Lower lobe of right lung (tissue), 2 donors: ENCODE measurements at regions not wholly inside any gene's neighbourhood (a gene's known extent, or its start where the extent isn't known, plus 50 kb on each side); places are given as distances from the start of the nearest gene placed in this dataset.

ENCODE experiments used
- ATAC-seq, 2 donors: fragments of 200-7000 bp; cut with Tn5 transposase; one replicate each; pipeline ENCODE4 v1.9.1; 2020 to 2022; ENCODE audit warnings: mild to moderate bottlenecking in 2 of 2, moderate library complexity in 2 of 2
- DNase-seq: peaks from one replicate; pipeline ENCODE4 v3.0.0-alpha.2; 2020
- H3K27ac ChIP-seq: fragments of 200-600 bp; one replicate; pipeline ENCODE4 v1.8.0; 2022
- H3K27me3 ChIP-seq: fragments of 200-600 bp; one replicate; pipeline ENCODE4 v1.8.0; 2022; ENCODE audit warnings: low read depth
- H3K36me3 ChIP-seq: fragments of 200-600 bp; one replicate; pipeline ENCODE4 v1.8.0; 2022; ENCODE audit warnings: mild to moderate bottlenecking
- H3K4me1 ChIP-seq: fragments of 200-600 bp; one replicate; pipeline ENCODE4 v1.8.0; 2022
- H3K4me3 ChIP-seq: fragments of 200-600 bp; one replicate; pipeline ENCODE4 v1.8.0; 2022; ENCODE audit warnings: mild to moderate bottlenecking
- H3K9me3 ChIP-seq: fragments of 200-600 bp; one replicate; pipeline ENCODE4 v1.8.0; 2022
- intact Hi-C: fragments of 100-400 bp; cut with DNase I; formaldehyde crosslinking; loops from one replicate; pipeline ENCODE4 v1.11.0; 2022
- TF ChIP-seq, protein P1 (sequence below): fragments of 200-600 bp; IDR thresholded peaks from one replicate; pipeline ENCODE4 v1.8.0; 2022; ENCODE audit warnings: antibody characterized with exemption, mild to moderate bottlenecking
- donor health status: DM: no; HTN: yes; CAD: no; lungs with severe emphysema.

DNA sequence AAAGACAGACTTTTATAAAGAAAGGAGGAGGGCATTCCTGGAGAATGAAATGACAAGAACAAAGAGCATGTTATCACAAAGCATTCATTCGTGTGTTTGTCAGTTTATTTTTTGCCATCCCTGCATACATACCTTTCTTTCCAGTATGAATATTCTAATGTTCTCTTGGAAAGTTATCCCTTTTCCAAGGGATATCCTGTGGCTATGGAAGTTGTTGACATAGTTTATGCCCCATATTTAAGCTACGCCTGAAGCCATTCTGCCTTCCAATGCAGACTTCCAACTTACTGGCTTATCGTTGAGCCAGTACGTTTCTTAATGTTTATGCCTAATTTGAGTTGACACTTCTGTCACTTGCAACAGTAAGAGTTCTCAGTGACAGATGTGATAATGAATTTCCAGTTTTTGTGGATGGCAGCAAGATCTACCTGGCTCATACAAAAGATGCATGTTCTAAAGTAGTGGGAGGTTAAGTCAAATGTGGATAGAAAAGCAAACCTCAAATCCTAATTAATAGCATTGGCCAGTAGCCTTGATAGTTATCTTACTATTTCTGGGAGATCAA is 133.3 kb upstream of the ANO3 start:
- DNase-seq, result no peak
- Histone ChIP-seq H3K27me3 (no peaks in the 10 kb centered on the region), H3K36me3 (no peaks in the 10 kb centered on the region), H3K4me1 (no peaks in the 10 kb centered on the region), H3K4me3 (no peak overlapping the region), H3K9me3 (no peaks in the 10 kb centered on the region), H3K27ac (no peak overlapping the region)
- TF ChIP-seq, protein P1, sequence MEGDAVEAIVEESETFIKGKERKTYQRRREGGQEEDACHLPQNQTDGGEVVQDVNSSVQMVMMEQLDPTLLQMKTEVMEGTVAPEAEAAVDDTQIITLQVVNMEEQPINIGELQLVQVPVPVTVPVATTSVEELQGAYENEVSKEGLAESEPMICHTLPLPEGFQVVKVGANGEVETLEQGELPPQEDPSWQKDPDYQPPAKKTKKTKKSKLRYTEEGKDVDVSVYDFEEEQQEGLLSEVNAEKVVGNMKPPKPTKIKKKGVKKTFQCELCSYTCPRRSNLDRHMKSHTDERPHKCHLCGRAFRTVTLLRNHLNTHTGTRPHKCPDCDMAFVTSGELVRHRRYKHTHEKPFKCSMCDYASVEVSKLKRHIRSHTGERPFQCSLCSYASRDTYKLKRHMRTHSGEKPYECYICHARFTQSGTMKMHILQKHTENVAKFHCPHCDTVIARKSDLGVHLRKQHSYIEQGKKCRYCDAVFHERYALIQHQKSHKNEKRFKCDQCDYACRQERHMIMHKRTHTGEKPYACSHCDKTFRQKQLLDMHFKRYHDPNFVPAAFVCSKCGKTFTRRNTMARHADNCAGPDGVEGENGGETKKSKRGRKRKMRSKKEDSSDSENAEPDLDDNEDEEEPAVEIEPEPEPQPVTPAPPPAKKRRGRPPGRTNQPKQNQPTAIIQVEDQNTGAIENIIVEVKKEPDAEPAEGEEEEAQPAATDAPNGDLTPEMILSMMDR, result no peak
- no peak for ATAC-seq
- intact Hi-C loops, result no loop called here

DNA sequence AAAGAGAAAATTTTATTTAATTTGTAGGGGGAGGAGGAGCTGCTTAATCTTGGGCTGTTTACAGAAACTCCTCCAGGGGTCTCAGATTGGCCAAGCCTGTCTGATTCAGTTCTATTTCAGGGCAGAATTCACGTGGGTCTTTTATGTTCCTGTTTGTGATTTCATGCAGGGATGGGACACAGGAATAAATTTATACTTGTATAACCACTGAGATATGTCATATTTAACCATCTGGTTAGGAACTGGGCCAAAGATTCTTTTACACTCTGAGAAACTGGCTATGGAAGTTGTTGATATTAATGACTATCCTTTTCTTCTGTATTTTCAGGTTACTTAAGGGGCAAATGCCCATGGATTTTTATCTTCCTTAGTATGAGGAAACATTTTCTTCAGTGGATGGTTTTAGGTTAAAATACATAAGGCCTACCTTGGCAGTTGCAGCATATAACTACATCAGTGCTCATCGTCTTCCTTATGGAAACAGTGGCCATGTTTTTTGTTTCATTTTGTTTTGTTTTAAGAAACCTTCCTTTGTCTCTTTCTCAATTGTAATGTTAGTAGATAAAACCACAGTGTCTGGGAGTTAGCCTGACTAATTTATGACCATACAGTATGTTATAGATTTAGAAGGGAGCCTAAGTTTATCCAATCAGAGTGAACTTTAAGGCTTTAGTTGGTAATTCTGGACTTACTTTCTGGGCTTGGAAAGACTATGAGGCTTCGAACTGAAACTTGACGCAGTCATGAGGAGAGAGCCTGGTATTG is 132.4 kb upstream of the ANO3 start:
- H3K4me3 ChIP-seq, result no peak overlapping the region
- ATAC-seq (no peak), DNase-seq (no peak)
- no peaks in the 10 kb centered on the region for H3K36me3 ChIP-seq
- no peaks in the 10 kb centered on the region for H3K9me3 ChIP-seq
- no peaks in the 10 kb centered on the region for H3K27me3 ChIP-seq
- TF ChIP-seq, protein P1, result no peak
- intact Hi-C loops, result no loop called here
- no peak overlapping the region for H3K27ac ChIP-seq
- no peaks in the 10 kb centered on the region for H3K4me1 ChIP-seq

DNA sequence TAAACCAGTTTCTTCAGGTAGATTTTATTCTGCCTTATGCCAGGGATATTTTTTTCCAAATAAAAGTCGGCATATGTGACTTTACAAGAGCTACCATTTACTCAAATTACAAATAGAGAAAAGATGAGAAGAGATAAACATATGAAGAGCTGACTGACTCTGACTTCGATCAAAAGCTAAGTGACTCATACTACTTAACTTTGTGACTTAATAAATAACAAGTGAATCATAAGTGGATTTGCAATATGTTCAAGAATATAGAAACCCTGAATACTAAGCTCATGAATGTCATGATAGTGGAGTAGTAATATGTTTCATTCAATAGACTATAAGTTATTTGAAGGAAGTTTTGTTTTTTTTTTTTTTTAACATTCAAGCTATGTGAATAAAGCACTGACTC is 130.5 kb upstream of the ANO3 start:
- Histone ChIP-seq H3K27me3 (no peaks in the 10 kb centered on the region), H3K27ac (no peak overlapping the region), H3K4me1 (no peaks in the 10 kb centered on the region), H3K36me3 (no peaks in the 10 kb centered on the region), H3K4me3 (no peak overlapping the region), H3K9me3 (no peaks in the 10 kb centered on the region)
- ATAC-seq (no peak), DNase-seq (no peak)
- TF ChIP-seq, protein P1, result no peak
- intact Hi-C loops, result no loop called here

DNA sequence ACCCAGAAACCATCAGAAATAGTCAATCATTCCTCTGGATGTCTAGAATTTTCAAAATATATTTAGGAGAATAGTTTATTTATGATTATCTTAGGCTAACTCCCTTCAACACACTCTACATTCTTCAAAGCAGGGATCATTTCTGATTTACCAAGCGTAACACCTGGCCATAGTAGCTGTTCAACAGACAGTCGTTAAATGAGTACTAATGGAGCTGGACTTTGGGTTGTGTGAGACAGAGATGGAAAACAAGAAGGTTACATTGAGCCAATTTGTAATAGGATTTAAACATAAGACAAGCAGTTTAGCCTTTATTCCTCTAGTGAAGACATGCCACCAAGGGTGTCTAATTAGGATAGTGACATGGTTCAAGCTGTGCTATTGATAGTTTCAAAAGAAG is 129.2 kb upstream of the ANO3 start:
- ATAC-seq, result no peak
- no peak overlapping the region for H3K4me3 ChIP-seq
- no peaks in the 10 kb centered on the region for H3K27me3 ChIP-seq
- TF ChIP-seq, protein P1, result no peak
- no peaks in the 10 kb centered on the region for H3K4me1 ChIP-seq
- intact Hi-C loops, result no loop called here
- no peaks in the 10 kb centered on the region for H3K36me3 ChIP-seq
- H3K9me3 ChIP-seq, result no peaks in the 10 kb centered on the region
- no peak overlapping the region for H3K27ac ChIP-seq
- no peak for DNase-seq

DNA sequence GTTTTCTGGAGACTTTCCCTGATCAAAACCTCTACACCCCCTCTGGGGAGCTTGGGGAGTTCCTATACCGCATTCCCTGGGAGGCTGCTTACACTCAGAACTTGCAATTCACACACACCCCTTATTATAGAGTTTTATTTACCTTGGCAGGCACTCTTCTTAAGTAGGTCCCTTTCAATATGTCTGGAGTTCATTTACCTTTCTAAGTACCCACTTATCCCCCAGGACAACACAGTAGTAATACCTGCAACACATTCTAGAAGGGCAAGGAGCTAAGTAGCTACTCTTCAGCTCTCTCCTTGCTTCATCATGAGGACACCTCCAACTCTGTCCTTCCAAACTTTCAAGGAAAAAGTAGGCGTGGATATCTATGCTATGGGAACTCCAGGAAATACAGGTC is 127.8 kb upstream of the ANO3 start:
- DNase-seq (no peak), ATAC-seq (peak; percentile 95 to 96)
- H3K4me1 ChIP-seq, result no peaks in the 10 kb centered on the region
- TF ChIP-seq, protein P1, result no peak
- H3K36me3 ChIP-seq, result no peaks in the 10 kb centered on the region
- no peaks in the 10 kb centered on the region for H3K27me3 ChIP-seq
- intact Hi-C loops, result no loop called here
- no peak overlapping the region for H3K4me3 ChIP-seq
- H3K9me3 ChIP-seq, result no peaks in the 10 kb centered on the region
- no peak overlapping the region for H3K27ac ChIP-seq
